ENCODE measurements at regions not wholly inside any gene's neighbourhood (a gene's known extent, or its start where the extent isn't known, plus 50 kb on each side); places are given as distances from the start of the nearest gene placed in this dataset.
A peak's percentile ranks its signal among the peaks of the same experiment; 100 is the strongest.

GRCh38 chr4:84325625-84326024 lies 173.5 kb downstream of the NKX6-1 start:
- TF ChIP-seq POLR2A (IDR thresholded peaks at IDR 0.05) = no peak
- TF ChIP-seq, protein P1, sequence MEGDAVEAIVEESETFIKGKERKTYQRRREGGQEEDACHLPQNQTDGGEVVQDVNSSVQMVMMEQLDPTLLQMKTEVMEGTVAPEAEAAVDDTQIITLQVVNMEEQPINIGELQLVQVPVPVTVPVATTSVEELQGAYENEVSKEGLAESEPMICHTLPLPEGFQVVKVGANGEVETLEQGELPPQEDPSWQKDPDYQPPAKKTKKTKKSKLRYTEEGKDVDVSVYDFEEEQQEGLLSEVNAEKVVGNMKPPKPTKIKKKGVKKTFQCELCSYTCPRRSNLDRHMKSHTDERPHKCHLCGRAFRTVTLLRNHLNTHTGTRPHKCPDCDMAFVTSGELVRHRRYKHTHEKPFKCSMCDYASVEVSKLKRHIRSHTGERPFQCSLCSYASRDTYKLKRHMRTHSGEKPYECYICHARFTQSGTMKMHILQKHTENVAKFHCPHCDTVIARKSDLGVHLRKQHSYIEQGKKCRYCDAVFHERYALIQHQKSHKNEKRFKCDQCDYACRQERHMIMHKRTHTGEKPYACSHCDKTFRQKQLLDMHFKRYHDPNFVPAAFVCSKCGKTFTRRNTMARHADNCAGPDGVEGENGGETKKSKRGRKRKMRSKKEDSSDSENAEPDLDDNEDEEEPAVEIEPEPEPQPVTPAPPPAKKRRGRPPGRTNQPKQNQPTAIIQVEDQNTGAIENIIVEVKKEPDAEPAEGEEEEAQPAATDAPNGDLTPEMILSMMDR (IDR thresholded peaks at IDR 0.05) = no peak
- H3K9me3 ChIP-seq (replicated peaks in 1 of 3) = no peaks in the 10 kb centered on the region
- no peak overlapping the region for H3K27ac ChIP-seq
- intact Hi-C loops (cut with DNase I) = no loop called here
- no peaks in the 10 kb centered on the region for H3K27me3 ChIP-seq
- H3K4me1 ChIP-seq (replicated peaks in 1 of 2) = no peaks in the 10 kb centered on the region
- no peak overlapping the region for H3K4me3 ChIP-seq
- 47 to 76% (median 71%) methylated on average over 2 of the region's 2 CpGs for WGBS, 4 donors
- no peak for DNase-seq
- no peaks in the 10 kb centered on the region for H3K36me3 ChIP-seq (replicated peaks in 1 of 2)

- TF ChIP-seq, protein P1 (IDR thresholded peaks at IDR 0.05) = no peak
- Histone ChIP-seq H3K9me3 (replicated peaks in 1 of 3) (no peaks in the 10 kb centered on the region), H3K4me3 (no peak overlapping the region), H3K36me3 (replicated peaks in 1 of 2) (no peaks in the 10 kb centered on the region), H3K27me3 (no peaks in the 10 kb centered on the region), H3K27ac (no peak overlapping the region), H3K4me1 (replicated peaks in 1 of 2) (no peaks in the 10 kb centered on the region)
- intact Hi-C loops (cut with DNase I) = no loop called here
- DNase-seq = no peak
- 30 to 36% (median 33%) methylated on average over 16 of the region's 16 CpGs for WGBS, 4 donors
These were observed 174.5 kb downstream of the NKX6-1 start for GRCh38 chr4:84324303-84325245.

- no peaks in the 10 kb centered on the region for H3K9me3 ChIP-seq (replicated peaks in 1 of 3)
- H3K4me1 ChIP-seq (replicated peaks in 1 of 2) = no peaks in the 10 kb centered on the region
- no peaks in the 10 kb centered on the region for H3K36me3 ChIP-seq (replicated peaks in 1 of 2)
- H3K4me3 ChIP-seq = no peak overlapping the region
- peak in 3 of 7 donors; percentile 3 to 15 (median 13) for DNase-seq
- WGBS, 4 donors = 58 to 63% (median 62%) methylated on average over 4 of the region's 4 CpGs
- H3K27ac ChIP-seq = no peak overlapping the region
- H3K27me3 ChIP-seq = no peaks in the 10 kb centered on the region
- TF ChIP-seq, protein P1 (IDR thresholded peaks at IDR 0.05) = no peak
- no peak for TF ChIP-seq POLR2A (IDR thresholded peaks at IDR 0.05)
- intact Hi-C loops (cut with DNase I) = no loop called here
These were observed 180.0 kb downstream of the NKX6-1 start for GRCh38 chr4:84319124-84319523.

DNA sequence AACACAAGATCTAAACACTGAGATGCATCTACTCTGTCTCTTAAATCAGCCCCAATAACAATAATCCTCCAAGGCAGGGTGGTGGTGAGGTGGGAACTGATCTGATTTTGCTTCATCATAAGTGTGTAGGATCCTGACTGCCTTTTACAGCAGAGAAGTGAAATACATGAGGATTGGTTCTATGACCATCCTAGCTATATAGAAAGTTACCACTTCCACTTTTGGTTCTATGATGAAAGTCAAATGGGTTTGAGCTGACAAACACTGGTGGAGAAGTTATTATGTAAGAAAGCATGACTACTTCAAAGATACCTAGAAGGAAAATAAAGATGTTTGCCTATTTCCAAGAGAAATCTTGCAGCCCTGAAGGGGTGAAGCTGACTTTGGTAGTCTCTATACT lies 181.6 kb downstream of the NKX6-1 start:
- H3K4me3 ChIP-seq = no peak overlapping the region
- intact Hi-C loops (cut with DNase I) = no loop called here
- no peaks in the 10 kb centered on the region for H3K36me3 ChIP-seq (replicated peaks in 1 of 2)
- no peaks in the 10 kb centered on the region for H3K27me3 ChIP-seq
- no peaks in the 10 kb centered on the region for H3K9me3 ChIP-seq (replicated peaks in 1 of 3)
- TF ChIP-seq, protein P1 (IDR thresholded peaks at IDR 0.05) = no peak
- no peak for TF ChIP-seq POLR2A (IDR thresholded peaks at IDR 0.05)
- H3K27ac ChIP-seq = no peak overlapping the region
- DNase-seq = no peak
- H3K4me1 ChIP-seq (replicated peaks in 1 of 2) = no peaks in the 10 kb centered on the region
